Activated naive CD8-positive, alpha-beta T cell treated with anti-CD3 and anti-CD28 coated beads for 36 hours (primary cell): ENCODE measurements at regions not wholly inside any gene's neighbourhood (a gene's known extent, or its start where the extent isn't known, plus 50 kb on each side); places are given as distances from the start of the nearest gene placed in this dataset.

Experiments
- DNase-seq: peaks from one replicate; pipeline ENCODE4 v3.0.0; 2021
- H3K27ac Mint-ChIP-seq: one replicate; pipeline ENCODE4 v1.8.0; 2022; ENCODE audit warnings: mild to moderate bottlenecking, moderate library complexity, mixed read lengths
- H3K27me3 Mint-ChIP-seq: one replicate; pipeline ENCODE4 v1.8.0; 2022; ENCODE audit warnings: mild to moderate bottlenecking, mixed read lengths
- H3K36me3 Mint-ChIP-seq: one replicate; pipeline ENCODE4 v1.8.0; 2021; ENCODE audit warnings: mild to moderate bottlenecking, mixed read lengths
- H3K4me1 Mint-ChIP-seq: one replicate; pipeline ENCODE4 v1.8.0; 2021; ENCODE audit warnings: mixed read lengths
- H3K4me3 Mint-ChIP-seq: one replicate; pipeline ENCODE4 v1.8.0; 2022; ENCODE audit warnings: mild to moderate bottlenecking, moderate library complexity, mixed read lengths
- H3K9me3 Mint-ChIP-seq: one replicate; pipeline ENCODE4 v1.8.0; 2022; ENCODE audit warnings: mixed read lengths

GRCh38 chr13:82698383-82698782, 1183.9 kb downstream of the SLITRK1 start:
- Mint-ChIP-seq H3K9me3 (no peaks in the 10 kb centered on the region), H3K4me1 (no peaks in the 10 kb centered on the region)

GRCh38 chr13:82693607-82694006, 1188.7 kb downstream of the SLITRK1 start:
- no peaks in the 10 kb centered on the region for H3K36me3 Mint-ChIP-seq
- no peak overlapping the region for H3K27ac Mint-ChIP-seq
- DNase-seq: no peak
- H3K4me3 Mint-ChIP-seq: no peak overlapping the region
- peaks cover 4% of the 10 kb centered on the region for H3K4me1 Mint-ChIP-seq
- no peaks in the 10 kb centered on the region for H3K9me3 Mint-ChIP-seq
- no peaks in the 10 kb centered on the region for H3K27me3 Mint-ChIP-seq

More at GRCh38 chr13:82698383-82698782, 1183.9 kb downstream of the SLITRK1 start:
- H3K27ac Mint-ChIP-seq: no peak overlapping the region
- H3K36me3 Mint-ChIP-seq: no peaks in the 10 kb centered on the region
- no peak overlapping the region for H3K4me3 Mint-ChIP-seq
- no peak for DNase-seq
- no peaks in the 10 kb centered on the region for H3K27me3 Mint-ChIP-seq

- no peaks in the 10 kb centered on the region for H3K9me3 Mint-ChIP-seq
- H3K36me3 Mint-ChIP-seq: no peaks in the 10 kb centered on the region
- peaks cover 9% of the 10 kb centered on the region for H3K4me1 Mint-ChIP-seq
- DNase-seq: no peak
- H3K27me3 Mint-ChIP-seq: no peaks in the 10 kb centered on the region
- peak overlapping the region; percentile 62 for H3K4me3 Mint-ChIP-seq
- no peak overlapping the region for H3K27ac Mint-ChIP-seq
Observed at GRCh38 chr13:82688400-82688994, 1193.8 kb downstream of the SLITRK1 start.

- Mint-ChIP-seq H3K27me3 (no peaks in the 10 kb centered on the region), H3K4me3 (no peak overlapping the region), H3K4me1 (peaks cover 9% of the 10 kb centered on the region), H3K9me3 (no peaks in the 10 kb centered on the region), H3K27ac (no peak overlapping the region), H3K36me3 (no peaks in the 10 kb centered on the region)
- DNase-seq: no peak
Observed at GRCh38 chr13:82687884-82688283, 1194.4 kb downstream of the SLITRK1 start.

- DNase-seq: no peak
- no peaks in the 10 kb centered on the region for H3K9me3 Mint-ChIP-seq
- H3K27ac Mint-ChIP-seq: no peak overlapping the region
- no peak overlapping the region for H3K4me3 Mint-ChIP-seq
- H3K27me3 Mint-ChIP-seq: no peaks in the 10 kb centered on the region
- no peaks in the 10 kb centered on the region for H3K4me1 Mint-ChIP-seq
- H3K36me3 Mint-ChIP-seq: no peaks in the 10 kb centered on the region
Observed at GRCh38 chr13:82681535-82681934, 1200.7 kb downstream of the SLITRK1 start.

GRCh38 chr13:82678052-82678451, 1204.2 kb downstream of the SLITRK1 start:
- H3K27me3 Mint-ChIP-seq: no peaks in the 10 kb centered on the region
- H3K4me3 Mint-ChIP-seq: no peak overlapping the region
- H3K4me1 Mint-ChIP-seq: no peaks in the 10 kb centered on the region
- no peak overlapping the region for H3K27ac Mint-ChIP-seq
- H3K36me3 Mint-ChIP-seq: no peaks in the 10 kb centered on the region
- H3K9me3 Mint-ChIP-seq: no peaks in the 10 kb centered on the region
- DNase-seq: no peak

- Mint-ChIP-seq H3K27ac (no peak overlapping the region), H3K4me3 (no peak overlapping the region), H3K36me3 (no peaks in the 10 kb centered on the region), H3K9me3 (no peaks in the 10 kb centered on the region), H3K4me1 (no peaks in the 10 kb centered on the region), H3K27me3 (no peaks in the 10 kb centered on the region)
- DNase-seq: no peak
Observed at GRCh38 chr13:82675024-82675423, 1207.2 kb downstream of the SLITRK1 start.

GRCh38 chr13:82674546-82674945, 1207.7 kb downstream of the SLITRK1 start:
- Mint-ChIP-seq H3K9me3 (no peaks in the 10 kb centered on the region), H3K4me1 (no peaks in the 10 kb centered on the region), H3K4me3 (no peak overlapping the region), H3K27ac (no peak overlapping the region), H3K36me3 (no peaks in the 10 kb centered on the region), H3K27me3 (no peaks in the 10 kb centered on the region)
- no peak for DNase-seq

GRCh38 chr13:82672248-82672647, 1210.0 kb downstream of the SLITRK1 start:
- Mint-ChIP-seq H3K4me3 (no peak overlapping the region), H3K4me1 (no peaks in the 10 kb centered on the region), H3K27me3 (no peaks in the 10 kb centered on the region), H3K27ac (no peak overlapping the region), H3K9me3 (no peaks in the 10 kb centered on the region), H3K36me3 (no peaks in the 10 kb centered on the region)
- DNase-seq: no peak

GRCh38 chr13:82664183-82664582, 1218.1 kb downstream of the SLITRK1 start:
- Mint-ChIP-seq H3K4me1 (no peaks in the 10 kb centered on the region), H3K9me3 (peaks cover 3% of the 10 kb centered on the region), H3K27ac (no peak overlapping the region), H3K36me3 (no peaks in the 10 kb centered on the region), H3K27me3 (no peaks in the 10 kb centered on the region), H3K4me3 (no peak overlapping the region)
- no peak for DNase-seq

GRCh38 chr13:82661126-82661525, 1221.1 kb downstream of the SLITRK1 start:
- DNase-seq: no peak
- Mint-ChIP-seq H3K4me1 (no peaks in the 10 kb centered on the region), H3K27me3 (no peaks in the 10 kb centered on the region), H3K9me3 (no peaks in the 10 kb centered on the region), H3K4me3 (no peak overlapping the region), H3K27ac (no peak overlapping the region), H3K36me3 (no peaks in the 10 kb centered on the region)

- Mint-ChIP-seq H3K27ac (no peak overlapping the region), H3K36me3 (no peaks in the 10 kb centered on the region), H3K9me3 (no peaks in the 10 kb centered on the region), H3K4me3 (no peak overlapping the region), H3K4me1 (no peaks in the 10 kb centered on the region), H3K27me3 (no peaks in the 10 kb centered on the region)
- no peak for DNase-seq
Observed at GRCh38 chr13:82658811-82659210, 1223.5 kb downstream of the SLITRK1 start.

- DNase-seq: no peak
- H3K4me1 Mint-ChIP-seq: no peaks in the 10 kb centered on the region
- H3K27me3 Mint-ChIP-seq: no peaks in the 10 kb centered on the region
- H3K36me3 Mint-ChIP-seq: no peaks in the 10 kb centered on the region
- no peaks in the 10 kb centered on the region for H3K9me3 Mint-ChIP-seq
- no peak overlapping the region for H3K4me3 Mint-ChIP-seq
- no peak overlapping the region for H3K27ac Mint-ChIP-seq
Observed at GRCh38 chr13:82657471-82657870, 1224.8 kb downstream of the SLITRK1 start.

- H3K4me3 Mint-ChIP-seq: no peak overlapping the region
- no peaks in the 10 kb centered on the region for H3K27me3 Mint-ChIP-seq
- H3K9me3 Mint-ChIP-seq: no peaks in the 10 kb centered on the region
- H3K36me3 Mint-ChIP-seq: no peaks in the 10 kb centered on the region
- DNase-seq: no peak
- no peak overlapping the region for H3K27ac Mint-ChIP-seq
- no peaks in the 10 kb centered on the region for H3K4me1 Mint-ChIP-seq
Observed at GRCh38 chr13:82654861-82655855, 1227.1 kb downstream of the SLITRK1 start.

GRCh38 chr13:82654143-82654542, 1228.1 kb downstream of the SLITRK1 start:
- Mint-ChIP-seq H3K4me3 (no peak overlapping the region), H3K27ac (no peak overlapping the region), H3K27me3 (no peaks in the 10 kb centered on the region), H3K9me3 (no peaks in the 10 kb centered on the region), H3K36me3 (no peaks in the 10 kb centered on the region), H3K4me1 (no peaks in the 10 kb centered on the region)
- no peak for DNase-seq

GRCh38 chr13:82647540-82647939, 1234.7 kb downstream of the SLITRK1 start:
- Mint-ChIP-seq H3K4me1 (no peaks in the 10 kb centered on the region), H3K27me3 (no peaks in the 10 kb centered on the region), H3K36me3 (no peaks in the 10 kb centered on the region), H3K4me3 (no peak overlapping the region), H3K27ac (no peak overlapping the region), H3K9me3 (no peaks in the 10 kb centered on the region)
- DNase-seq: no peak
